ENCODE measurements at regions not wholly inside any gene's neighbourhood (a gene's known extent, or its start where the extent isn't known, plus 50 kb on each side); places are given as distances from the start of the nearest gene placed in this dataset.

GRCh38 chr1:113007706-113008364 is 51.8 kb upstream of the SLC16A1 start:
- no peak for DNase-seq

GRCh38 chr1:113008365-113008714 is 52.3 kb upstream of the SLC16A1 start:
- DNase-seq = no peak

- no peak for DNase-seq
These were observed 56.2 kb upstream of the SLC16A1 start for GRCh38 chr1:113012149-113012548.

- no peak for DNase-seq
These were observed 57.8 kb upstream of the SLC16A1 start for GRCh38 chr1:113013823-113014222.

- no peak for DNase-seq
These were observed 58.5 kb upstream of the LRIG2 start for GRCh38 chr1:113014508-113014907.

- DNase-seq = no peak
These were observed 54.1 kb upstream of the LRIG2 start for GRCh38 chr1:113018911-113019310.

- peak; percentile 21 for DNase-seq
These were observed 51.4 kb upstream of the LRIG2 start for GRCh38 chr1:113021430-113022085.

All from NCI-H82 (cell line).